ENCODE measurements at regions not wholly inside any gene's neighbourhood (a gene's known extent, or its start where the extent isn't known, plus 50 kb on each side); places are given as distances from the start of the nearest gene placed in this dataset.
A peak's percentile ranks its signal among the peaks of the same experiment; 100 is the strongest.

DNA sequence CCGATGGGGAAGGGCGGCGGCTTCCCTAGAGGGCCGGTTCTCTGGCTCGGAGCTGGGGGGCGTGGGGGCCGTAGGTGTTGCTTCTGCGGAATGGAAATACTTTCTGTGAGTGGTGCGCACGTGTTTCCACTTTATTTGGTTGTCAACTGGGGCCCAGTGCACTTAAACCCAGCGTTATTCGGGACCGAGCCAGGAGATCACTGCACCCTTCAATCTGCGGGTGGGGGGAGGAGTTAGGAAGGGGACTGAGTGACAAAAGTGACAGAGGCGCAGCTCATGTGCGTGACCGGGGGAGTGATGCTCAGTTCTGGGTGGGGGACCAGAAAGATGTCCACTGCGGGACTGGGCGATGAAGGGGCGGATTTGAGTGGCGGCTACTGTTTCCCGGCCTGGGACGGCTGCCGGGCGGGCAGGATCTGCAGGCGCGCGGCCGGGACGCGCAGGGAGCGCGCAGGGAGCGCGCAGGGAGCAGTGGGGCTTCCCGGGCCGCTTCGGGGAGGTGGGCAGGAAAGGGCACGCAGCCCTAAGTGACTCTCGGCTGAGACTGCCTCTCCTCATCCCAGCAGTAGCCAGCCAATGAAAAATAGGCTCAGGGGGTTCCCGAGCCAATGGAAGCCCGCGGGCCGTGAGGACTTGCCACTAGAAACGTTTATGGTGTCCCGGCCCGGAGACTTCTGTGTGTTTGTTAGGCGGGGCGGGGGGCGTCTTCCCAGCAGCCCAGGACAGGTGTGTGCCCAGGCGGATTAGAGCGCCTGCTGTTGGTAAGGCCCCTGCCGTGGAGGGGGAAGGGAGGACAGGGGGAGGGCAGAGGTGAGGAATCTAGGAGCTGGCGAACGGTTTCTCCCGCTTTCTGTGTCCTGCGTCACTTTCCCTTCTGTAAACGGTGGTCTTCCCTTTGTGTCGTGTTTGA lies 54.3 kb upstream of the KDM7A start (continued):
- TF ChIP-seq, protein P1, sequence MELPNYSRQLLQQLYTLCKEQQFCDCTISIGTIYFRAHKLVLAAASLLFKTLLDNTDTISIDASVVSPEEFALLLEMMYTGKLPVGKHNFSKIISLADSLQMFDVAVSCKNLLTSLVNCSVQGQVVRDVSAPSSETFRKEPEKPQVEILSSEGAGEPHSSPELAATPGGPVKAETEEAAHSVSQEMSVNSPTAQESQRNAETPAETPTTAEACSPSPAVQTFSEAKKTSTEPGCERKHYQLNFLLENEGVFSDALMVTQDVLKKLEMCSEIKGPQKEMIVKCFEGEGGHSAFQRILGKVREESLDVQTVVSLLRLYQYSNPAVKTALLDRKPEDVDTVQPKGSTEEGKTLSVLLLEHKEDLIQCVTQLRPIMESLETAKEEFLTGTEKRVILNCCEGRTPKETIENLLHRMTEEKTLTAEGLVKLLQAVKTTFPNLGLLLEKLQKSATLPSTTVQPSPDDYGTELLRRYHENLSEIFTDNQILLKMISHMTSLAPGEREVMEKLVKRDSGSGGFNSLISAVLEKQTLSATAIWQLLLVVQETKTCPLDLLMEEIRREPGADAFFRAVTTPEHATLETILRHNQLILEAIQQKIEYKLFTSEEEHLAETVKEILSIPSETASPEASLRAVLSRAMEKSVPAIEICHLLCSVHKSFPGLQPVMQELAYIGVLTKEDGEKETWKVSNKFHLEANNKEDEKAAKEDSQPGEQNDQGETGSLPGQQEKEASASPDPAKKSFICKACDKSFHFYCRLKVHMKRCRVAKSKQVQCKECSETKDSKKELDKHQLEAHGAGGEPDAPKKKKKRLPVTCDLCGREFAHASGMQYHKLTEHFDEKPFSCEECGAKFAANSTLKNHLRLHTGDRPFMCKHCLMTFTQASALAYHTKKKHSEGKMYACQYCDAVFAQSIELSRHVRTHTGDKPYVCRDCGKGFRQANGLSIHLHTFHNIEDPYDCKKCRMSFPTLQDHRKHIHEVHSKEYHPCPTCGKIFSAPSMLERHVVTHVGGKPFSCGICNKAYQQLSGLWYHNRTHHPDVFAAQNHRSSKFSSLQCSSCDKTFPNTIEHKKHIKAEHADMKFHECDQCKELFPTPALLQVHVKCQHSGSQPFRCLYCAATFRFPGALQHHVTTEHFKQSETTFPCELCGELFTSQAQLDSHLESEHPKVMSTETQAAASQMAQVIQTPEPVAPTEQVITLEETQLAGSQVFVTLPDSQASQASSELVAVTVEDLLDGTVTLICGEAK (IDR thresholded peaks at IDR 0.05), result no peak
- TF ChIP-seq, protein P1 (CRISPR knock-in tag; IDR thresholded peaks at IDR 0.05), result peak; percentile 48
- TF ChIP-seq BCL6 (CRISPR knock-in tag; IDR thresholded peaks at IDR 0.05) (peak; percentile 19; the same call in 1 of the 2 replicates), ZNF678 (CRISPR knock-in tag; IDR thresholded peaks at IDR 0.05) (no peak), ZNF563 (CRISPR knock-in tag; IDR thresholded peaks at IDR 0.05) (peak; percentile 27; the same call in 1 of the 2 replicates), ZBTB8A (CRISPR knock-in tag; IDR thresholded peaks at IDR 0.05; ENCODE audit: borderline replicate concordance, low read depth) (no peak), ZNF337 (CRISPR knock-in tag; IDR thresholded peaks at IDR 0.05; ENCODE audit: borderline replicate concordance, low read depth) (no peak), IKZF4 (CRISPR knock-in tag; IDR thresholded peaks at IDR 0.05; ENCODE audit: borderline replicate concordance, low read depth, not compliant biosample characterization) (no peak)
- TF ChIP-seq, protein P2, sequence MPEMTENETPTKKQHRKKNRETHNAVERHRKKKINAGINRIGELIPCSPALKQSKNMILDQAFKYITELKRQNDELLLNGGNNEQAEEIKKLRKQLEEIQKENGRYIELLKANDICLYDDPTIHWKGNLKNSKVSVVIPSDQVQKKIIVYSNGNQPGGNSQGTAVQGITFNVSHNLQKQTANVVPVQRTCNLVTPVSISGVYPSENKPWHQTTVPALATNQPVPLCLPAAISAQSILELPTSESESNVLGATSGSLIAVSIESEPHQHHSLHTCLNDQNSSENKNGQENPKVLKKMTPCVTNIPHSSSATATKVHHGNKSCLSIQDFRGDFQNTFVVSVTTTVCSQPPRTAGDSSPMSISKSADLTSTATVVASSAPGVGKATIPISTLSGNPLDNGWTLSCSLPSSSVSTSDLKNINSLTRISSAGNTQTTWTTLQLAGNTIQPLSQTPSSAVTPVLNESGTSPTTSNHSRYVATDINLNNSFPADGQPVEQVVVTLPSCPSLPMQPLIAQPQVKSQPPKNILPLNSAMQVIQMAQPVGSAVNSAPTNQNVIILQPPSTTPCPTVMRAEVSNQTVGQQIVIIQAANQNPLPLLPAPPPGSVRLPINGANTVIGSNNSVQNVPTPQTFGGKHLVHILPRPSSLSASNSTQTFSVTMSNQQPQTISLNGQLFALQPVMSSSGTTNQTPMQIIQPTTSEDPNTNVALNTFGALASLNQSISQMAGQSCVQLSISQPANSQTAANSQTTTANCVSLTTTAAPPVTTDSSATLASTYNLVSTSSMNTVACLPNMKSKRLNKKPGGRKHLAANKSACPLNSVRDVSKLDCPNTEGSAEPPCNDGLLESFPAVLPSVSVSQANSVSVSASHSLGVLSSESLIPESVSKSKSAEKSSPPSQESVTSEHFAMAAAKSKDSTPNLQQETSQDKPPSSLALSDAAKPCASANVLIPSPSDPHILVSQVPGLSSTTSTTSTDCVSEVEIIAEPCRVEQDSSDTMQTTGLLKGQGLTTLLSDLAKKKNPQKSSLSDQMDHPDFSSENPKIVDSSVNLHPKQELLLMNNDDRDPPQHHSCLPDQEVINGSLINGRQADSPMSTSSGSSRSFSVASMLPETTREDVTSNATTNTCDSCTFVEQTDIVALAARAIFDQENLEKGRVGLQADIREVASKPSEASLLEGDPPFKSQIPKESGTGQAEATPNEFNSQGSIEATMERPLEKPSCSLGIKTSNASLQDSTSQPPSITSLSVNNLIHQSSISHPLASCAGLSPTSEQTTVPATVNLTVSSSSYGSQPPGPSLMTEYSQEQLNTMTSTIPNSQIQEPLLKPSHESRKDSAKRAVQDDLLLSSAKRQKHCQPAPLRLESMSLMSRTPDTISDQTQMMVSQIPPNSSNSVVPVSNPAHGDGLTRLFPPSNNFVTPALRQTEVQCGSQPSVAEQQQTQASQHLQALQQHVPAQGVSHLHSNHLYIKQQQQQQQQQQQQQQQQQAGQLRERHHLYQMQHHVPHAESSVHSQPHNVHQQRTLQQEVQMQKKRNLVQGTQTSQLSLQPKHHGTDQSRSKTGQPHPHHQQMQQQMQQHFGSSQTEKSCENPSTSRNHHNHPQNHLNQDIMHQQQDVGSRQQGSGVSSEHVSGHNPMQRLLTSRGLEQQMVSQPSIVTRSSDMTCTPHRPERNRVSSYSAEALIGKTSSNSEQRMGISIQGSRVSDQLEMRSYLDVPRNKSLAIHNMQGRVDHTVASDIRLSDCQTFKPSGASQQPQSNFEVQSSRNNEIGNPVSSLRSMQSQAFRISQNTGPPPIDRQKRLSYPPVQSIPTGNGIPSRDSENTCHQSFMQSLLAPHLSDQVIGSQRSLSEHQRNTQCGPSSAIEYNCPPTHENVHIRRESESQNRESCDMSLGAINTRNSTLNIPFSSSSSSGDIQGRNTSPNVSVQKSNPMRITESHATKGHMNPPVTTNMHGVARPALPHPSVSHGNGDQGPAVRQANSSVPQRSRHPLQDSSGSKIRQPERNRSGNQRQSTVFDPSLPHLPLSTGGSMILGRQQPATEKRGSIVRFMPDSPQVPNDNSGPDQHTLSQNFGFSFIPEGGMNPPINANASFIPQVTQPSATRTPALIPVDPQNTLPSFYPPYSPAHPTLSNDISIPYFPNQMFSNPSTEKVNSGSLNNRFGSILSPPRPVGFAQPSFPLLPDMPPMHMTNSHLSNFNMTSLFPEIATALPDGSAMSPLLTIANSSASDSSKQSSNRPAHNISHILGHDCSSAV (CRISPR knock-in tag; IDR thresholded peaks at IDR 0.05; ENCODE audit: borderline replicate concordance), result no peak

Data from HepG2 (cell line).